ENCODE measurements at regions not wholly inside any gene's neighbourhood (a gene's known extent, or its start where the extent isn't known, plus 50 kb on each side); places are given as distances from the start of the nearest gene placed in this dataset.
A peak's percentile ranks its signal among the peaks of the same experiment; 100 is the strongest.

- Histone ChIP-seq H3K4me1 (ENCODE audit: control insufficient read depth in 2 of 3, insufficient read depth in 2 of 3, low read depth in 1 of 3, low read length in 3 of 3) (peaks cover 0 to 30% (median 16%) of the 10 kb centered on the region in 3 donors), H3K4me3 (ENCODE audit: low read length in 3 of 3) (no peak overlapping the region), H3K27me3 (ENCODE audit: control insufficient read depth, insufficient read depth, low read length) (no peaks in the 10 kb centered on the region), H3K36me3 (ENCODE audit: control insufficient read depth in 2 of 3, insufficient read depth in 3 of 3, low read length in 3 of 3) (no peaks in the 10 kb centered on the region), H3K27ac (ENCODE audit: low read depth in 2 of 2, low read length in 2 of 2) (no peak overlapping the region), H3K9ac (ENCODE audit: low read length in 3 of 3) (no peak overlapping the region), H3K9me3 (ENCODE audit: control insufficient read depth in 2 of 3, insufficient read depth in 1 of 3, low read length in 3 of 3) (no peaks in the 10 kb centered on the region)
- DNase-seq = peak in 2 of 5 donors; percentile 65 to 82
- no peak for FAIRE-seq
- TF ChIP-seq CTCF (IDR thresholded peaks at IDR 0.05; ENCODE audit: borderline replicate concordance, extremely low read depth, insufficient read depth) = no peak
- intact Hi-C loops (cut with DNase I) = no loop called here
Measured at GRCh38 chr13:26967119-26968038, 204.2 kb downstream of the USP12 start.

- DNase-seq (no peak), FAIRE-seq (no peak)
- H3K4me1 ChIP-seq (ENCODE audit: control insufficient read depth in 2 of 3, insufficient read depth in 2 of 3, low read depth in 1 of 3, low read length in 3 of 3) = peaks cover 0 to 36% (median 16%) of the 10 kb centered on the region in 3 donors
- no peak overlapping the region for H3K4me3 ChIP-seq (ENCODE audit: low read length in 3 of 3)
- no peaks in the 10 kb centered on the region for H3K9me3 ChIP-seq (ENCODE audit: control insufficient read depth in 2 of 3, insufficient read depth in 1 of 3, low read length in 3 of 3)
- intact Hi-C loops (cut with DNase I) = no loop called here
- TF ChIP-seq CTCF (IDR thresholded peaks at IDR 0.05; ENCODE audit: borderline replicate concordance, extremely low read depth, insufficient read depth) = no peak
- H3K9ac ChIP-seq (ENCODE audit: low read length in 3 of 3) = no peak overlapping the region
- no peaks in the 10 kb centered on the region for H3K27me3 ChIP-seq (ENCODE audit: control insufficient read depth, insufficient read depth, low read length)
- H3K36me3 ChIP-seq (ENCODE audit: control insufficient read depth in 2 of 3, insufficient read depth in 3 of 3, low read length in 3 of 3) = no peaks in the 10 kb centered on the region
- H3K27ac ChIP-seq (ENCODE audit: low read depth in 2 of 2, low read length in 2 of 2) = no peak overlapping the region
Measured at GRCh38 chr13:26966701-26967080, 204.9 kb downstream of the USP12 start.

- no peak overlapping the region for H3K9ac ChIP-seq (ENCODE audit: low read length in 3 of 3)
- no peak for TF ChIP-seq CTCF (IDR thresholded peaks at IDR 0.05; ENCODE audit: borderline replicate concordance, extremely low read depth, insufficient read depth)
- H3K36me3 ChIP-seq (ENCODE audit: control insufficient read depth in 2 of 3, insufficient read depth in 3 of 3, low read length in 3 of 3) = no peaks in the 10 kb centered on the region
- no peak overlapping the region for H3K4me3 ChIP-seq (ENCODE audit: low read length in 3 of 3)
- no peaks in the 10 kb centered on the region for H3K27me3 ChIP-seq (ENCODE audit: control insufficient read depth, insufficient read depth, low read length)
- H3K27ac ChIP-seq (ENCODE audit: low read depth in 2 of 2, low read length in 2 of 2) = no peak overlapping the region
- DNase-seq = peak in 2 of 5 donors; percentile 40 to 82
- FAIRE-seq = no peak
- H3K9me3 ChIP-seq (ENCODE audit: control insufficient read depth in 2 of 3, insufficient read depth in 1 of 3, low read length in 3 of 3) = no peaks in the 10 kb centered on the region
- peaks cover 0 to 36% (median 16%) of the 10 kb centered on the region in 3 donors for H3K4me1 ChIP-seq (ENCODE audit: control insufficient read depth in 2 of 3, insufficient read depth in 2 of 3, low read depth in 1 of 3, low read length in 3 of 3)
- intact Hi-C loops (cut with DNase I) = no loop called here
Measured at GRCh38 chr13:26965952-26966700, 205.5 kb downstream of the USP12 start.

All from kidney (tissue), 13 donors.